Activated CD4-positive, CD25-positive, alpha-beta regulatory T cell treated with anti-CD3 and anti-CD28 coated beads, Interleukin-2, amount 50 U/mL, for 72 hours (primary cell): ENCODE measurements at regions not wholly inside any gene's neighbourhood (a gene's known extent, or its start where the extent isn't known, plus 50 kb on each side); places are given as distances from the start of the nearest gene placed in this dataset.

Source experiments
- DNase-seq: peaks from one replicate; pipeline ENCODE4 v3.0.0; 2021

- no peak for DNase-seq
Observed at GRCh38 chr2:111633189-111633588, 250.8 kb downstream of the ANAPC1 start.

GRCh38 chr2:111633643-111634042, 250.3 kb downstream of the ANAPC1 start:
- no peak for DNase-seq

DNA sequence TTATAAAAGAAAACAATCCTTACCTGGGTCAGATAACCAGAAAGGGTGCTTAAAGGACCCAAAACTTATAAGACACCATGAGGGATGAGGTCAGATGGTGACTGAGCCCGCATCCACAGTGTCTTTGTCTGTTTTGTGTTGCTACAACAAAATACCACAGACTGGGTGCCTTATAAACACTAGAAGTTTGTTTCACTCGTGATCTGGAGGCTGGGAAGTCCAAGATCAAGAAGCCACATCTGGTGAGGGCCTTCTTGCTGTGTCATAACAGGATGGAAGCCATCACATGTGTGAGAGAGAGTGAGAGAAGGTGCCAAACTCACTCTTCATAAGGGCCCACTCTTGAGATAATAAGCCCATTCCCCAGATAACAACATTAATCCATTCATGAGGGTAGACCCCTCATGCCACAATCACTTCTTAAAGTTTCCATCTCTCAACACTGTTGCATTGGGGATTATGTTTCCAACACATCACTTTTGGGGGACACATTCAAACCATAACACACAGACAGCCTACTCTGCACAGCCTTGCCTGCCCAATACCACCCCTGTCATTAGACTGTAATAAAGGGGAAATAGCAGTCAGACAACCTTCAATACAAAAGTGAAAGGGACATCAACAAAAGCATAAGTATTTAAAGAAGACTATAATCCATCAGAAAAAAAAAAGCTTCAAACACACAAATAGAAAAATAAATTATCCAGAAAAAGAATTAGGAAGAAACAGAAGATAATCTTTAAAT, 249.8 kb downstream of the ANAPC1 start:
- no peak for DNase-seq

GRCh38 chr2:111634995-111635538, 248.9 kb downstream of the ANAPC1 start:
- DNase-seq, result no peak

GRCh38 chr2:111636905-111637304, 247.1 kb downstream of the ANAPC1 start:
- no peak for DNase-seq

DNA sequence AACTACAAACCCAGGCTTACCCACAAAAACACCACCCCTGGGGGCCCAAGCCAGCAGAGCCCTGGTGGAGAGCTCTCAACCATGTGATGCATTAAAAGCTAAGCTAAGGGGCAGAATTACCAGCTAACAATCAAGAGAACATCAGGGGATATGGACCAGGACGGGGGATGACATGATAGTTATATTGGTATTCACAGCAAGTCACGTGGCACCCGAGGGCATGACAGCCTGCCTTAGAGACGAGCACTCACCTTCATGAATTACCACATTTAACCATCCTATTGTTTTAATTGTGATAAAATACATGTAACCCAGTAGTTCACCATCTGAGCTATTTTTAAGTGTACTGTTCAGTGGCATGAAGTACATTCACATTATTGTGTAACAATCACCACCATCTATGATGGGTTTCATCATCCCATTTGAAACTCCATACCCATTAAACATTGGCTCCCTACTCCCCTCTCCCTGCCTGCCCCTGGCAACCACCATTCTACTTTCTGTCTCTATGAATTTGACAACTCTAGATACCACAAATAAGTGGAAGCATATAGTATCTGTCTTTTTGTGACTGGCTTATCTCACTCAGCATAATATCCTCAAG, 245.6 kb downstream of the ANAPC1 start:
- DNase-seq, result no peak

- no peak for DNase-seq
Observed at GRCh38 chr2:111640480-111640879, 243.5 kb downstream of the ANAPC1 start.

GRCh38 chr2:111642586-111643327, 241.2 kb downstream of the ANAPC1 start:
- no peak for DNase-seq

GRCh38 chr2:111643759-111644158, 240.2 kb downstream of the ANAPC1 start:
- DNase-seq, result no peak

- DNase-seq, result no peak
Observed at GRCh38 chr2:111647359-111647758, 236.6 kb downstream of the ANAPC1 start.

DNA sequence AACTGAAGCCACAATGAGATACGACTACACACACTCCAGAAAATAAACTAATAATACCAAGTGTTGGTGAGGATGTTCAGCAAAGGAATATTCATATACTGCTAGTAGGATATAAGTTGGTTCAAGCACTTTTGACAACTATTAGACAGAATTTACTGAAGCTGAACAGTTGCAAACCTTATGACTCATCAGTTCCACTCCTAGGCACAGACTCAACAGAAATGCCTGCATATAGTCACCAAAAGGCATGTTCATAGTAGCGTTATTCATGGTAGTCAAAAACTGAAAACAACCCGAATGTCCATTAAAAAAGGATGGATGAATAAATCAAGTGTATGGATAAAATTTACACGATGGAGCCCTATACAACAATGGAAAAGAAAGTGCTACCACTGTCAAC, 232.0 kb downstream of the ANAPC1 start:
- no peak for DNase-seq

GRCh38 chr2:111652681-111653080, 231.3 kb downstream of the ANAPC1 start:
- no peak for DNase-seq

DNA sequence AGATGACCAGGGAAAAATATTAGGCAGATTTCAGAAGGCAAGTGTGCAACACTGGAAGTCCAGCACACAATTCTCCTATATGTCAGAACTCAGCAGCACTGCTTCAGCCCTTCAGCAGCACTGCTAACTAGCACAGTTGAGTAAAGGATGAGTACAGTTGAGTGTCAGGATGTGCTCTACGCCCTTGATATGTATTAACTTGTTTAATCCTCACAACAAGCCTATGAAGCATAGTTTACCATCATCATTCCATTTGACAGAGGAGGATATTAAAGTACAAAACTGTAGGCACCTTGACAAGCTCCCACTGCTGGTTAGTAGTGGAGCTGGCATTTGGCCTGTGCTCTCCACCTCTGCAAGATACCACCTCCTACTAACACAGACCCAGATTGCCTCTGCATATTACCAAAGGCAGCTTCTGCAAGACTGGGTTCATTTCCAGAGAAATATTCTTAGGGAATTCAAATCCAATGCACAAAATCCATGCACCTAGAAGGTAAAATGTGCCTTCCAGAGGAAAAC, 230.8 kb downstream of the ANAPC1 start:
- no peak for DNase-seq

DNA sequence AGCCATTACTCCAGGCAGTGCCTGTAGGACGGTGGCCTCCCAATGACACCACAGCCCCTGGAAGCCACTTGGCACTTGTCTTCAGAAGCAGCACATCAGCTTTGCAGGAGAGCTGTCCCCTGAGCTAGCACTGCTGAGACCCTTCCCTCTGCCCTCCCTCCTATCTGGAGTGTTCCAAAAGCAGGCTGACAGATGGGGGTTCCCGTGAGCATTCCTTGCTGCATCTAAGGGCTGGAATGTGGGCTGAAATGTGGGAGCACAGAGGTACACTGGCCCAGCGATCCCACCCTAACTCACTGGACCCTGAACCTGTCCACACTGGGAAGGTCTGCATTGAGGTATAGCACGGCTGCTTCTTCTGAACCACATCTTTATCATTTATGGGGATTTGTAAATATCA, 230.1 kb downstream of the ANAPC1 start:
- no peak for DNase-seq

GRCh38 chr2:111654829-111655228, 229.2 kb downstream of the ANAPC1 start:
- DNase-seq, result no peak

- no peak for DNase-seq
Observed at GRCh38 chr2:111656436-111656835, 227.6 kb downstream of the ANAPC1 start.

DNA sequence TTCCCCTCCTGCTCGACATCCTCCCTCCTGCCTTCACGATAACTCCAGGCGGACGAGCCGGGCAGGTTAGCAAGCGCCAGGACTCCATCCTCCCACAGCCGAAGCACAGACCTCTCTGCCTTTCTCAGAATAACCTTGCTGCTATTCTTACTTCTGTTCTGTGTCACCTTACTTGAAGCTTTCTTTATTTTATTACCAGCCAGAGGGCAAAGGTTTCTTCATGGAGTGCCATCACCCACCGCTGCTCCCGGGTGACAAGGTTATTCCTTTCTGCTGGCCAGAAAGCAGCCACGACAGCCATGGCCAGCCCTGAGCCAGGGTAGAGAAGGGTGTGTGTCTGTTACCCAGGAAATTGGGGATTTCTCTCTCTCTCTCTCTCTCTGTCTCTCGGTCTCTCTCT, 227.1 kb downstream of the ANAPC1 start:
- no peak for DNase-seq

DNA sequence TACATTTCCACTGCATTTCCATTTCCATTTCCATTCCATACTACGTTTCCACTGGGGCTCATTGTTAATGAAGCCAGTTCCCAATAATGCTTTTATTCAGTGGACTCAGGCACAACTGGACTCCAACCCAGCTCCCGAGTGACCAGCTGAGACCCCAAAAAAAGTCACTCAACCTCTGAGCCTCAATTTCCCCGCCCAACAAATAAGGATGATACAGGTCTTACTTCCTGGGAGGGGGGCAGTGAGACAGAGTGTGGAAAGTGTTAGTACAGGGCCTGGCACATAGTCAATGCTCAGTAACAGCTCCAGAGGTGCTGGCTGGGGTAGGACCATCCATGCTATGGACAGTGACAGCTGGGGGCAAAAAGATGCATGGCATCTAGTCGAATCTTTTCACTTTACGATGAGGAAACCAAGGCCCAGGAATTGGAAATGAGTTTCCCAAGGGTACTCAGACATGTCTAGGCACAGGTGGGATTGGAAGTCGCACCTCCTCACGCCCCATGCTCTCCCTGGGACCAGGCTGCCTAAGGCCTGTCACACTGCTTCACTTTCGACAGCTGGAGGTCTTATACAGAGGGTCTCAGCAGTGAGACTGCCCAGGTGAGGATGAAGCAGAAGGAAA, 226.5 kb downstream of the ANAPC1 start:
- DNase-seq, result no peak

DNA sequence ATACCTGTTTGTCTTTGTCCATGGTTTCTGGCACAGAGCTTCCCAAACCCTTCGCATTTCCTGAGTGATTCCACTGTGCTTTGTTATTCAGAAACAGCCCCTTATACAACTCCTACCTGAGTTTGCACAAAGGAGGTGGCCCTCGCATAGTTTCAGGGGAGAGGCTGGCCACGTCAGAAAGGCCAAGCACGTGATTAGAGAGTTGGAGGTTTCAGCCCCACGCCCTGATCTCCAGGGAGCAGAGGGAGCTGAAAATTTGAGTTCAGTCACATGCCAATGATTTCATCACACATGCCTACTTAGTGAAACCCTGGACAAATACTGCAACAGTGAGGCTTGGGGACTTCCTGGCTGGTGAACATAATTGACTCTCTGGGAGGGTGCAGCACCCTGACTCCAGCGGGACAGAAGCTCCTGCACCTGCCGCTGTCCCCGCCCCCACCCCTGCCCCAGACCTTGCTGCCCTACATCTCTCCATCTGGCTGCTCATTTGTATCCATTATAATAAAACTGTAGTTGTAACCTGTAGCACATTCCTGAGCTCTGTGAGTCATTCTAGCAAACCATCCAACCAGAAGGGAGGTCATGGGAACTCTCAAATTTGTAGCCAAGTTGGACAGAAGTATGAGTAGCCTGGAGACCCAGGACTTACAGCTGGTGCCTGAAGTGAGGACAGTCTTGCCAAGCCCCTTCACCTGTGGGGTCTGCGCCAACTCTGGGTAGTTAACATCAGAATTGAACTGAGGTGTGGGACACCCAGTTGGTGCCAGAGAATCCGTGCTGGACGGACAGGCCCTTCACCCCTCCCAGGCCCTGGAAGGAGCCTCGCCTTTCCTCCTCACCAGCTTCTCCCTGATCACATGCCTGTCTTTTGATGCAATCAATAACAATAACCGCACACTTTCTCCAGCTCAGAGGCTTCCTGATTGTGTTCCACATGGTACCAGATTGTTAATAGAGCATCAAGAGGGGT, 224.3 kb downstream of the ANAPC1 start:
- no peak for DNase-seq

DNA sequence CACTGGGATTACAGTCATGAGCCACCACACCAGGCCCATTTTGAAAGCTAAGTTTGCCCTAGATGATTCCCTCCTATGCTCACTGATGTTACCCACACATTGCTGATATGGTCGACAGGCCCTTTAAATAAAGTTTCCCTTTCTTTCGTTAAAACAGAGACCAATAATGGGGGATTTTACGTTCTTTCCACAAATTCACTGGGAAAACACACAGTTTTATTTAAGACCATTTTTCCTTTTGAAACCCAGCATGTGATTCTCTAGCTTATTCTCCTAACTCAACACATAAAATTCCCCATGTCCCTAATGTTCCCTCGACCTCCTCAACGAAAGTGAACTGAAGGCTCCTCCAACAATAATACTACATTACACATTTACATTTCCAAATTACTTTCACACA, 223.2 kb downstream of the ANAPC1 start:
- no peak for DNase-seq

GRCh38 chr2:111661286-111661940, 222.6 kb downstream of the ANAPC1 start:
- DNase-seq, result no peak
